Stromal cell of bone marrow (primary cell): ENCODE measurements at regions not wholly inside any gene's neighbourhood (a gene's known extent, or its start where the extent isn't known, plus 50 kb on each side); places are given as distances from the start of the nearest gene placed in this dataset.

ENCODE experiments used
- DNase-seq: peaks from one replicate; pipeline ENCODE4 v3.0.0-alpha.2; 2012; ENCODE audit warnings: low read depth

GRCh38 chr18:25443776-25444175, 91.8 kb upstream of the ZNF521 start:
- DNase-seq: no peak

GRCh38 chr18:25435149-25435782, 83.3 kb upstream of the ZNF521 start:
- DNase-seq: no peak

- DNase-seq: no peak
Observed at GRCh38 chr18:25434745-25435144, 82.8 kb upstream of the ZNF521 start.

GRCh38 chr18:25433590-25433989, 81.6 kb upstream of the ZNF521 start:
- DNase-seq: no peak

GRCh38 chr18:25425024-25425423, 73.1 kb upstream of the ZNF521 start:
- no peak for DNase-seq

GRCh38 chr18:25423760-25424159, 71.8 kb upstream of the ZNF521 start:
- no peak for DNase-seq

- no peak for DNase-seq
Observed at GRCh38 chr18:25423267-25423666, 71.3 kb upstream of the ZNF521 start.

- DNase-seq: no peak
Observed at GRCh38 chr18:25422230-25422629, 70.3 kb upstream of the ZNF521 start.

- DNase-seq: no peak
Observed at GRCh38 chr18:25420077-25420825, 68.3 kb upstream of the ZNF521 start.

GRCh38 chr18:25416374-25416773, 64.4 kb upstream of the ZNF521 start:
- no peak for DNase-seq

- no peak for DNase-seq
Observed at GRCh38 chr18:25409971-25410370, 58.0 kb upstream of the ZNF521 start.

- no peak for DNase-seq
Observed at GRCh38 chr18:25408293-25408692, 56.3 kb upstream of the ZNF521 start.
